Stimulated activated effector memory CD8-positive, alpha-beta T cell treated with anti-CD3 and anti-CD28 coated beads, Interleukin-12 subunit alpha, Interleukin-12 subunit beta, amount 100 ng/mL, for 72 hours (primary cell): ENCODE measurements at regions not wholly inside any gene's neighbourhood (a gene's known extent, or its start where the extent isn't known, plus 50 kb on each side); places are given as distances from the start of the nearest gene placed in this dataset.

Source experiments
- ATAC-seq: fragments of 150-1000 bp; cut with Tn5 transposase; 2 replicates; pipeline ENCODE4 v1.10.0; 2021
- DNase-seq, 2 donors: peaks; one replicate each; pipeline ENCODE4 v3.0.0; 2021 to 2022; ENCODE audit warnings: low spot score in 2 of 2
- H3K27ac Mint-ChIP-seq: one replicate; pipeline ENCODE4 v1.8.0; 2022; ENCODE audit warnings: mild to moderate bottlenecking, mixed read lengths
- H3K36me3 Mint-ChIP-seq: one replicate; pipeline ENCODE4 v1.8.0; 2022; ENCODE audit warnings: mild to moderate bottlenecking, mixed read lengths
- H3K4me1 Mint-ChIP-seq: one replicate; pipeline ENCODE4 v1.8.0; 2022; ENCODE audit warnings: mixed read lengths
- H3K4me3 Mint-ChIP-seq: one replicate; pipeline ENCODE4 v1.8.0; 2022; ENCODE audit warnings: mild to moderate bottlenecking, mixed read lengths
- H3K9me3 Mint-ChIP-seq: one replicate; pipeline ENCODE4 v1.8.0; 2022; ENCODE audit warnings: mixed read lengths

GRCh38 chr3:64865839-64866570, 178.2 kb upstream of the ADAMTS9 start:
- ATAC-seq (no peak), DNase-seq (no peak)
- Mint-ChIP-seq H3K36me3 (no peaks in the 10 kb centered on the region), H3K4me1 (no peaks in the 10 kb centered on the region), H3K4me3 (no peak overlapping the region), H3K27ac (no peak overlapping the region), H3K9me3 (peaks cover 14% of the 10 kb centered on the region)

GRCh38 chr3:64863226-64864212, 175.7 kb upstream of the ADAMTS9 start:
- no peak for ATAC-seq
- no peaks in the 10 kb centered on the region for H3K36me3 Mint-ChIP-seq
- peaks cover 15% of the 10 kb centered on the region for H3K9me3 Mint-ChIP-seq
- H3K4me3 Mint-ChIP-seq, result no peak overlapping the region
- no peaks in the 10 kb centered on the region for H3K4me1 Mint-ChIP-seq
- DNase-seq, result no peak
- H3K27ac Mint-ChIP-seq, result no peak overlapping the region

- H3K4me3 Mint-ChIP-seq, result no peak overlapping the region
- no peak overlapping the region for H3K27ac Mint-ChIP-seq
- H3K36me3 Mint-ChIP-seq, result no peaks in the 10 kb centered on the region
- no peaks in the 10 kb centered on the region for H3K4me1 Mint-ChIP-seq
- no peak for ATAC-seq
- DNase-seq, result no peak
- H3K9me3 Mint-ChIP-seq, result peaks cover 12% of the 10 kb centered on the region
Measured at GRCh38 chr3:64861684-64862083, 173.9 kb upstream of the ADAMTS9 start.

- Mint-ChIP-seq H3K9me3 (peaks cover 12% of the 10 kb centered on the region), H3K36me3 (no peaks in the 10 kb centered on the region), H3K4me1 (no peaks in the 10 kb centered on the region), H3K27ac (no peak overlapping the region), H3K4me3 (no peak overlapping the region)
- DNase-seq, result no peak
- ATAC-seq, result no peak
Measured at GRCh38 chr3:64860536-64860870, 172.7 kb upstream of the ADAMTS9 start.

GRCh38 chr3:64859625-64860535, 172.1 kb upstream of the ADAMTS9 start:
- Mint-ChIP-seq H3K9me3 (peaks cover 12% of the 10 kb centered on the region), H3K36me3 (no peaks in the 10 kb centered on the region), H3K4me1 (no peaks in the 10 kb centered on the region), H3K4me3 (no peak overlapping the region), H3K27ac (no peak overlapping the region)
- no peak for ATAC-seq
- no peak for DNase-seq

GRCh38 chr3:64856977-64857516, 169.2 kb upstream of the ADAMTS9 start:
- H3K9me3 Mint-ChIP-seq, result peaks cover 10% of the 10 kb centered on the region

GRCh38 chr3:64856106-64856505, 168.3 kb upstream of the ADAMTS9 start:
- no peak overlapping the region for H3K27ac Mint-ChIP-seq
- H3K9me3 Mint-ChIP-seq, result peaks cover 6% of the 10 kb centered on the region
- H3K4me1 Mint-ChIP-seq, result no peaks in the 10 kb centered on the region
- DNase-seq (no peak), ATAC-seq (no peak)
- no peaks in the 10 kb centered on the region for H3K36me3 Mint-ChIP-seq
- no peak overlapping the region for H3K4me3 Mint-ChIP-seq

More at GRCh38 chr3:64856977-64857516, 169.2 kb upstream of the ADAMTS9 start:
- Mint-ChIP-seq H3K4me3 (no peak overlapping the region), H3K4me1 (no peaks in the 10 kb centered on the region), H3K27ac (no peak overlapping the region), H3K36me3 (no peaks in the 10 kb centered on the region)
- no peak for DNase-seq
- no peak for ATAC-seq

- H3K27ac Mint-ChIP-seq, result no peak overlapping the region
- H3K4me3 Mint-ChIP-seq, result no peak overlapping the region
- H3K4me1 Mint-ChIP-seq, result no peaks in the 10 kb centered on the region
- DNase-seq (no peak), ATAC-seq (no peak)
- peaks cover 3% of the 10 kb centered on the region for H3K9me3 Mint-ChIP-seq
- H3K36me3 Mint-ChIP-seq, result no peaks in the 10 kb centered on the region
Measured at GRCh38 chr3:64853456-64853855, 165.7 kb upstream of the ADAMTS9 start.

GRCh38 chr3:64852738-64853137, 164.9 kb upstream of the ADAMTS9 start:
- Mint-ChIP-seq H3K36me3 (no peaks in the 10 kb centered on the region), H3K4me3 (no peak overlapping the region), H3K4me1 (no peaks in the 10 kb centered on the region), H3K27ac (no peak overlapping the region), H3K9me3 (peaks cover 3% of the 10 kb centered on the region)
- no peak for ATAC-seq
- no peak for DNase-seq

- Mint-ChIP-seq H3K4me3 (no peak overlapping the region), H3K36me3 (no peaks in the 10 kb centered on the region), H3K9me3 (peaks cover 7% of the 10 kb centered on the region), H3K27ac (no peak overlapping the region), H3K4me1 (no peaks in the 10 kb centered on the region)
- ATAC-seq (no peak), DNase-seq (no peak)
Measured at GRCh38 chr3:64848822-64849221, 161.0 kb upstream of the ADAMTS9 start.

- Mint-ChIP-seq H3K9me3 (peaks cover 7% of the 10 kb centered on the region), H3K27ac (no peak overlapping the region), H3K4me1 (no peaks in the 10 kb centered on the region), H3K36me3 (no peaks in the 10 kb centered on the region), H3K4me3 (no peak overlapping the region)
- DNase-seq (no peak), ATAC-seq (no peak)
Measured at GRCh38 chr3:64848127-64848800, 160.5 kb upstream of the ADAMTS9 start.

- Mint-ChIP-seq H3K9me3 (peaks cover 7% of the 10 kb centered on the region), H3K4me3 (no peak overlapping the region), H3K4me1 (no peaks in the 10 kb centered on the region), H3K27ac (no peak overlapping the region), H3K36me3 (no peaks in the 10 kb centered on the region)
- ATAC-seq (no peak), DNase-seq (no peak)
Measured at GRCh38 chr3:64844558-64844957, 156.8 kb upstream of the ADAMTS9 start.

- H3K27ac Mint-ChIP-seq, result no peak overlapping the region
Measured at GRCh38 chr3:64837986-64838735, 150.4 kb upstream of the ADAMTS9 start.

More at GRCh38 chr3:64837986-64838735, 150.4 kb upstream of the ADAMTS9 start:
- no peaks in the 10 kb centered on the region for H3K4me1 Mint-ChIP-seq
- H3K4me3 Mint-ChIP-seq, result no peak overlapping the region
- peaks cover 2% of the 10 kb centered on the region for H3K9me3 Mint-ChIP-seq
- no peaks in the 10 kb centered on the region for H3K36me3 Mint-ChIP-seq
- ATAC-seq (no peak), DNase-seq (no peak)
